Endothelial cell of umbilical vein (primary cell): ENCODE measurements at regions not wholly inside any gene's neighbourhood (a gene's known extent, or its start where the extent isn't known, plus 50 kb on each side); places are given as distances from the start of the nearest gene placed in this dataset.

Source experiments
- BruUV-seq: library from RNA; stranded (reverse); fragments of 400-500 nt; replicated peaks from 2 replicates; lab custom pipeline; 2021; lab: Mats Ljungman, UMichigan
- CTCF ChIA-PET: fragments of 300-600, 350-600 bp; sonication (Branson Sonifier 250); formaldehyde crosslinking; loops from one replicate; lab custom pipeline; 2021; ENCODE audit warnings: antibody characterized with exemption, inconsistent platforms; lab: Charles Lee
- POLR2A ChIA-PET: fragments of 300-600, 350-600 bp; sonication (Branson Sonifier 250); formaldehyde crosslinking; loops from one replicate; lab custom pipeline; 2021; ENCODE audit warnings: antibody characterized with exemption, inconsistent platforms; lab: Charles Lee
- DNase-seq: peaks from one replicate; pipeline ENCODE4 v3.0.0-alpha.2; 2011; ENCODE audit warnings: low read depth, low spot score
- FAIRE-seq: peaks from 2 replicates; lab custom pipeline; 2011; peaks lifted over from hg19 to GRCh38; lab: Jason Lieb, UNC
- H2AFZ ChIP-seq: 2 replicates; pipeline ENCODE4 v1.6.0; 2012; ENCODE audit warnings: low read depth, low read length, control low read depth, inconsistent platforms
- H3K27ac ChIP-seq: 2 replicates; pipeline ENCODE4 v1.5.1; 2011; ENCODE audit warnings: low read depth, mild to moderate bottlenecking, control low read depth, low read length, moderate library complexity; ENCODE audit not compliant: insufficient read depth
- H3K27me3 ChIP-seq, 2 experiments: 2 replicates each; pipeline versions ENCODE4 v1.6.0 to v1.6.1; 2011; ENCODE audit warnings: low read length in 2 of 2, mixed read lengths in 1 of 2; ENCODE audit not compliant: control insufficient read depth in 2 of 2, insufficient read depth in 2 of 2
- H3K36me3 ChIP-seq, 2 experiments: 2 replicates in 1 of 2; 3 replicates in 1 of 2; pipeline ENCODE4 v1.5.1; 2011; ENCODE audit warnings: low read length in 2 of 2, mild to moderate bottlenecking in 1 of 2, moderate library complexity in 1 of 2; ENCODE audit not compliant: control insufficient read depth in 2 of 2, insufficient read depth in 2 of 2; ENCODE audit errors: extremely low read depth in 1 of 2
- H3K4me1 ChIP-seq: 3 replicates; pipeline ENCODE4 v1.5.1; 2011; ENCODE audit warnings: mild to moderate bottlenecking, low read length; ENCODE audit not compliant: control insufficient read depth, insufficient read depth; ENCODE audit errors: extremely low read depth
- H3K4me2 ChIP-seq: 2 replicates; pipeline ENCODE4 v1.6.1; 2011; ENCODE audit warnings: low read length, control low read depth, mixed read lengths; ENCODE audit not compliant: insufficient read depth
- H3K4me3 ChIP-seq, 3 experiments: fragments of 200-600 bp in 1 of 3; sonication (generic), shearing (Covaris generic) in 1 of 3; replicated peaks in 1 of 3; 2 replicates each; pipeline ENCODE4 v1.5.1; 2011 to 2016; ENCODE audit warnings: control low read depth in 3 of 3, low read length in 3 of 3, mild to moderate bottlenecking in 2 of 3, inconsistent platforms in 1 of 3, low read depth in 1 of 3, moderate library complexity in 1 of 3; ENCODE audit not compliant: insufficient read depth in 1 of 3
- H3K79me2 ChIP-seq: 2 replicates; pipeline ENCODE4 v1.6.0; 2012; ENCODE audit warnings: low read length, inconsistent platforms; ENCODE audit not compliant: control insufficient read depth, insufficient read depth
- H3K9ac ChIP-seq: replicated peaks from 2 replicates; pipeline ENCODE3; 2011; ENCODE audit warnings: low read length, control low read depth; ENCODE audit not compliant: insufficient read depth; ENCODE audit errors: extremely low read depth
- H3K9me1 ChIP-seq: replicated peaks from 3 replicates; pipeline ENCODE4 v1.6.0; 2011; ENCODE audit warnings: mild to moderate bottlenecking, low read length; ENCODE audit not compliant: control insufficient read depth, insufficient read depth; ENCODE audit errors: extremely low read depth
- H3K9me3 ChIP-seq: replicated peaks from 2 replicates; pipeline ENCODE4 v1.5.1; 2012; ENCODE audit warnings: low read length, inconsistent platforms; ENCODE audit not compliant: control insufficient read depth, insufficient read depth
- H4K20me1 ChIP-seq: replicated peaks from 2 replicates; pipeline ENCODE3; 2011; ENCODE audit warnings: mild to moderate bottlenecking, low read length; ENCODE audit not compliant: control insufficient read depth, insufficient read depth; ENCODE audit errors: extremely low read depth
- CTCF ChIP-seq, 2 donors: IDR thresholded peaks; 1 replicate in 1 of 2; 2 replicates in 1 of 2; pipeline ENCODE4 v1.5.1; 2011; ENCODE audit warnings: low read length in 2 of 2, mild to moderate bottlenecking in 2 of 2, moderate library complexity in 2 of 2, control low read depth in 1 of 2, inconsistent platforms in 1 of 2, low read depth in 1 of 2; ENCODE audit not compliant: insufficient read depth in 1 of 2; ENCODE audit errors: extremely low read depth in 1 of 2
- GATA2 ChIP-seq: IDR thresholded peaks from 2 replicates; pipeline ENCODE4 v1.7.0; 2011; ENCODE audit warnings: low read depth, mild to moderate bottlenecking, moderate library complexity, mixed read lengths, low read length; ENCODE audit not compliant: insufficient read length, insufficient read depth
- JUN ChIP-seq: IDR thresholded peaks from 2 replicates; pipeline ENCODE4 v1.6.1; 2011; ENCODE audit warnings: borderline replicate concordance, low read depth; ENCODE audit not compliant: insufficient read length, insufficient read depth
- MAX ChIP-seq: IDR thresholded peaks from 2 replicates; pipeline ENCODE4 v1.6.1; 2011; ENCODE audit not compliant: insufficient read depth, insufficient read length
- MYC ChIP-seq: IDR thresholded peaks from one replicate; pipeline ENCODE4 v1.6.1; 2011; ENCODE audit warnings: mild to moderate bottlenecking, low read depth, low read length
- POLR2A ChIP-seq: IDR thresholded peaks from 2 replicates; pipeline ENCODE4 v1.6.1; 2012; ENCODE audit warnings: low read depth, mild to moderate bottlenecking, control low read depth, low read length
- POLR2AphosphoS5 ChIP-seq: IDR thresholded peaks from 2 replicates; pipeline ENCODE4 v1.6.1; 2012; ENCODE audit warnings: low read depth, mild to moderate bottlenecking, control low read depth, low read length, moderate library complexity; ENCODE audit not compliant: insufficient read depth
- dilution Hi-C: fragments of 300-500 bp; cut with MboI; formaldehyde crosslinking; loops from one replicate; pipeline ENCODE4 v1.15.0; 2019; ENCODE audit warnings: low sequenced_read_pairs; ENCODE audit not compliant: extremely low pct_ligation_motif_present
- intact Hi-C: fragments of 100-400 bp; cut with micrococcal nuclease; formaldehyde crosslinking; loops from one replicate; pipeline ENCODE4 v1.10.0; 2022

- H3K27ac ChIP-seq, result no peak overlapping the region
- no peaks in the 10 kb centered on the region for H3K36me3 ChIP-seq
- no peaks in the 10 kb centered on the region for H3K9me1 ChIP-seq
- H3K4me2 ChIP-seq, result no peak overlapping the region
- no peak for DNase-seq
- H3K79me2 ChIP-seq, result no peaks in the 10 kb centered on the region
- dilution Hi-C loops, result no loop called here
- no peaks in the 10 kb centered on the region for H4K20me1 ChIP-seq
- no peak overlapping the region for H3K9ac ChIP-seq
- intact Hi-C loops, result no loop called here
- no peak overlapping the region for H2AFZ ChIP-seq
- POLR2A ChIA-PET, result no interaction called here
- H3K9me3 ChIP-seq, result no peaks in the 10 kb centered on the region
- H3K4me3 ChIP-seq, result no peak overlapping the region
- CTCF ChIA-PET, result no interaction called here
- TF ChIP-seq POLR2AphosphoS5 (no peak), POLR2A (no peak), JUN (no peak), GATA2 (no peak), MYC (no peak), MAX (no peak), CTCF (IDR thresholded peaks at IDR 0.05; ENCODE audit: extremely low read depth in 1 of 2, insufficient read depth in 1 of 2, low read depth in 1 of 2, low read length in 2 of 2) (no peak)
- H3K4me1 ChIP-seq, result no peaks in the 10 kb centered on the region
- peaks cover 0 to 1% of the 10 kb centered on the region in 2 experiments for H3K27me3 ChIP-seq
- BruUV-seq, result no TSS peak
- FAIRE-seq, result no peak
Observed at GRCh38 chr11:13896981-13897353, 65.6 kb upstream of the SPON1 start.
